A673 (cell line): ENCODE measurements at regions not wholly inside any gene's neighbourhood (a gene's known extent, or its start where the extent isn't known, plus 50 kb on each side); places are given as distances from the start of the nearest gene placed in this dataset.

Source experiments
- CTCF ChIP-seq: fragments of 300-800, 200-600 bp; sonication (generic); conservative IDR thresholded peaks from 2 replicates; pipeline ENCODE4 v1.5.1; 2017; ENCODE audit warnings: low read depth, mild to moderate bottlenecking, antibody characterized with exemption, low read length, moderate library complexity, mixed read lengths
- EZH2 ChIP-seq: fragments of 200-600 bp; sonication (generic); IDR thresholded peaks from 2 replicates; pipeline ENCODE4 v1.6.1; 2017; ENCODE audit warnings: borderline replicate concordance, low read depth, mild to moderate bottlenecking, mixed read lengths, antibody characterized with exemption, low read length; ENCODE audit not compliant: poor library complexity, severe bottlenecking

- TF ChIP-seq EZH2, result no peak
- TF ChIP-seq CTCF, result no peak
Measured at GRCh38 chr20:60295214-60295613, 337.0 kb downstream of the CDH26 start.
